Jurkat, Clone E6-1 (cell line): ENCODE measurements at regions not wholly inside any gene's neighbourhood (a gene's known extent, or its start where the extent isn't known, plus 50 kb on each side); places are given as distances from the start of the nearest gene placed in this dataset.

ENCODE experiments used
- DNase-seq: peaks from one replicate; pipeline ENCODE4 v3.0.0-alpha.2; 2011; ENCODE audit warnings: low read depth, low spot score
- H3K4me3 ChIP-seq: 2 replicates; pipeline ENCODE4 v1.5.1; 2011; ENCODE audit warnings: mild to moderate bottlenecking, low read length, control low read depth, moderate library complexity

DNA sequence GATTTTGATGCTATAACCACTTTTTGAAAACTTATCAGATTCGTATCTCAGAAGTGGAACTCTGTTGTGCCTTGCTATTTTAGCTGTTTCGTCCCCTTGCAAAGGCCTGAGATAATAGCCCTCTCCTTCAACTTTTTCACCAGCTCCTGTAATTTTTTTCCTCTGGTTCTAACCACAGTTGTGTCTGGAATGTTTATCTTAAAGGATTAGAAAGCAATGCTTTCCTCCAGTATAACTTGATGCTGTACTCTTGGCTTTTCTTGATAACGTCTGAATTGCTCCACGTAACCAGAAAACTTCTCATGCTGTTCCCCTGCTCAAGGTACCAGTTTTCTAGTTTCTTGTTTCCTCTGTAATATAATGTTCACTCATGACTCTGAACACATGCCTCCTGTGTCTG lies 209.4 kb downstream of the DTWD2 start:
- DNase-seq: no peak
- no peak overlapping the region for H3K4me3 ChIP-seq

DNA sequence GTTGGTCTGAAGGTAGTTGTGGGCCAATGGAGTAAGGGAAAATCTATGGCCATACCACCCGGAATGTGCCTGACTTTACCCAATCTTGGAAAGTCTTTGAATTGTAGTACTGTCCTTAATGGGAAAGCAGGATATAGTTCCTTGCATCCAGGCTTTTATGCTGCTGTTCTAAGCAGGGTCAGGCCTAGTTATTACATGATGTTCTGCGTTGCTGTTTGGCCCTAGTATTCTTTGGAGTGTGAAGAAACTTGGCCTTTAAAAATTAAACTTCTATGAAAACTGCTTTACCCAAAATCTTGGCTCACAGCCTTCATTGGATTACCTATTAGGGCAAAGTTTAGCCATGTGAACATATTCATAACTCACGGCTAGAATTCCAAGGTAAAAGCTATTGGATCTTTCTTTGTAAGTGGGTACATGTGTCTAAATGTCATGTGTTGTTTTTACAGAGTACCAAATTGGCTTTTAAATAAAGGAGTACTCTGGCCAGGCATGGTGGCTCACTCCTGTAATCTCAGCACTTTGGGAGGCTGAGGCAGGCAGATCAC lies 211.1 kb downstream of the DTWD2 start:
- H3K4me3 ChIP-seq: no peak overlapping the region

DNA sequence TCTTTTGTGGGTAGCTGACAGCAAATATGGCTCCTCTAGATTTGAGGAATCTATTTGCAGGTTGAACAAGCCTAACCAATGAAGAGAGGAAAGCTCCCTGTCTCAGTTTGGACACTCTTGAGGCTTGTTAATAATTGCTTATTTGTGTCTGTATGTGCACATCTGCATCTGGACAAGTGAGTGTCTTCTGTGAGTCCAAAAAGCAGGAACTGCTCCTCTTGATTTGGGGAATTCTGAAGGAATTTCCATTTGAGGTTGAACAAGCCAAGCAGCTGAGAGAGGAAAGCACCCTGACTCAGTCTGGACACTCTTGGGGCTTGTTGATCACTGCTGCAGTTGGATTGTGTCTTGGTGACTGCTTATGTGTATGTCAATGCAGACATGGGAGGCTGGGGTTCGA lies 211.6 kb downstream of the DTWD2 start:
- DNase-seq: no peak
- no peak overlapping the region for H3K4me3 ChIP-seq

More for the DNA sequence above, 211.1 kb downstream of the DTWD2 start:
- DNase-seq: no peak

DNA sequence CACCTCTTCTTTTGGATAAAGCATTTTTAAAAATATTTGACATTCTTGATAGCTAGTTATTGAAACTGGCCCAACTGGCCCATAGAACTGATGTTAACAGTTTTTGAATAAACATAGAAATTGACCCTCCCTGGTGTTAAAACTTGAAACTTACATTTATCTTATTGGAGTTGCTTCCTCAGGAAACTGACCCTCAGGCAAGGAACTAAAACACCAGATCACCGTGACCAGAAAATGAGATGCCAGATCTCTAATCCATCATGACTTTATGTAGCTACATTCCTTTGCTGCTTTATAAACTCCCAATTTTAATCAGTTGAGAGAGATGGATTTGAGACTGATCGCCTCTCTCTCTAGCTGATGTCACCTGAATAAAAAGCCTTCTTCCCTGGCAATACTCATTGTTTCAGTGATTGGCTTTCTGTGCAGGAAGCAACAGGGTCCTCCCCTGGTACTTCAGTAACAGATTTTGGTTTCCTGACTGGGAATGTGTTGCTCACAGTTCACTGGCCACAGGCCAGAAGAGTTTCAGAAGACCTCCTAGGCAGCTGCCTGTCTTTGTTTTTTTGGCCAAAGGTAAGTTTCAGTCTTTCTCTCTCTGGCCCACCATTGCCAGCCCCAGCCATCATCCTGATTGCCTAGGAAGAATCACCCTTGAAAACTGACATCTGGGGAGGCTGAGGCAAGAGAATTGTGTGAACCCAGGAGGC lies 212.4 kb downstream of the DTWD2 start:
- no peak overlapping the region for H3K4me3 ChIP-seq
- DNase-seq: no peak

DNA sequence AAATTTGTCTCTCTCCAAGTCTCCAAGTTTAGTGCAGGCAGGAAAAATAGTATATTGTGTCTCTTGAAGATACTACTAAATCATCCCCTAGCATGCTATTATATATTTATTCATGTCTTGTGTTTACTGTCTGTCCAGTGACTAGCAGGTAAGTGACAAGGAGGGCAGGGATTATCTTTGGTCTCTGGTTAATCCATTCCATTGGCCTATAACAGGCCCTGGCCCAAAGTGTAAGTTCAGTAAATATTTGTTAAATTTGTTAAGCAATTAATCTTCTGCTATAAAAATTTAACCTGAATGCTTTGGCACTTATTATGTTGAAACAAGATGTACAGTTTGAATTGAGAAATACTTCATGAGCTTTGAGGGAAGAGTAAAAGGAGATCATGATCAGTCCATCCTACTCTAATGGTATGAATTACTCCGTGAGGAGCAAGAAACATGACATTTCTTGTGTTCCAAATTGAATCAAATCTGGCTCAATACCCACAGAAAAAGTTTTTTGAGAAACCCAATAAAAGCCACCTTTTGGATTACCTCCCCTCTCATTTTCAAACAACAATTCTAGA lies 219.7 kb downstream of the DTWD2 start:
- DNase-seq: no peak
- H3K4me3 ChIP-seq: no peak overlapping the region

DNA sequence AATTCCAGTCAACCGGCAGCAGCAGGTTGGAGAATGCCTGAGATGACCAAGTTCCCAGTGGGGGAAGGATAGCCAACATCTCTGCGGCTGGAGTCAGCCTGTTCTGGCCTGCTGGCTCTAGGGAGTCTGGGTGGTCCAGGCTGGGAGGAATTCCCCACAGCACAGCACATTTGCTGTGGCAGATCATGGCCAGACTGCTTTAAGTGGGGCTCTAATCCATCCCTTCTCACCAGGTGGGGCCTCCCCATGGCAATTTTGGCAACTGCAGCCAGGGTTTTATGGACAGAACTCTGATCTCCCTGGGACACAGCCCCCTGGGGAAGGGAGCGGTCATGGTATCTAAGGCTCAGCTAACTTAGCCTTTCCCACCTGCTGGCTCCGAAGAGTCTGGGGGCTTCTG lies 226.1 kb downstream of the DTWD2 start:
- DNase-seq: no peak
- no peak overlapping the region for H3K4me3 ChIP-seq

DNA sequence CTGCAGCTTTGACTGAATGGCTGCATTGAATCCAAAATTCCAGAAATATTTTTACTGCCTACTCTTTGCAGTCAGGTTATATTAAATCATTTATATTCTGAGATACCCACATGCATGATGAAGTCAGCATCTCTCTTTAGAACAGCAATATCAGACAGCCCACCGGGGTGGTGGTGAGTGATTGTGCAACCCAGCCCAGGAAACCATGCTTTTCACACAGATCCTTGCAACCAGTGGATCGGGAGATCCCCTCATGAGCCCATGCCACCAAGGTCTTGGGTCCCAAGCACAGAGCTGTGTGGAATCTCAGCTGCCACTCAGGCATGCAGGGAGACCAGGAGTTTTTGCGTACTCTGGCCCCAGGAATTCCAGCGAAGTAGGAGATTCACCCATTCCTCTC lies 226.5 kb downstream of the DTWD2 start:
- no peak overlapping the region for H3K4me3 ChIP-seq
- no peak for DNase-seq

DNA sequence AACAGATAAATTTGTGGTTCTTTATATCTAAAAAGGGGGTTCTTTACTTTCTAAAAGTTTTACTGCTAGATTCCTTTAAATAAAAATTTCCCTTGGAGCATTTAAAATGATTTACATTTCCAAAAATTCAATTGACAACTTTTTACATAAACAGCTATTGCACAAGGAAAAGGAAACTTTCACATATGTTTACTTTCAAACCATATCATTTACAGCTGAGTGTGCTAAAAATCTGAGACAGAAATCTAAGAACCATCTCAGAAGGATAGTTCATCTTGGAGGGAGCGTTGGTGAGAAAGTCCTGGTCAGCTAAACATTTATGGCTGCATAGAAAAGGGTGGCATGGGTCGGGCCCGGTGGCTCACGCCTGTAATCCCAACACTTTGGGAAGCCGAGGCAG lies 235.4 kb downstream of the DTWD2 start:
- DNase-seq: no peak
- H3K4me3 ChIP-seq: no peak overlapping the region

DNA sequence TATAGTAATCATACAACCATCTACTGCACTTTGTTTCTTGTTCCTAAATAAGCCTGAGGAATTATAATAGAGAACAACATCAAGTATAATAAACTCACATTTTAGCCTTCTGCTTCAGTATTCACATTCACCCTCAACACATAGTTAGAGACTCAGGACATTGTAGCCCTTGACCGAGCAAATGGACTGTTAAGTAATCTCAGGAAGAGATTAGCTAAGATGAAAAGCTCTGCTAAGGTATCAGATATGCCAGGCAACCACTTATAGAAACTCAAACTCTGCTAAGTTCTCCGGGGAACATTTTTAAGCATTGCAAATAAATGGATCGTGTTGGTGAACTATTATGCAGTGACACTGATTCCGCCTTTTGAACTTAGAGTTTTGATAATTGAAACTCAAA lies 252.0 kb downstream of the DTWD2 start:
- no peak for DNase-seq

DNA sequence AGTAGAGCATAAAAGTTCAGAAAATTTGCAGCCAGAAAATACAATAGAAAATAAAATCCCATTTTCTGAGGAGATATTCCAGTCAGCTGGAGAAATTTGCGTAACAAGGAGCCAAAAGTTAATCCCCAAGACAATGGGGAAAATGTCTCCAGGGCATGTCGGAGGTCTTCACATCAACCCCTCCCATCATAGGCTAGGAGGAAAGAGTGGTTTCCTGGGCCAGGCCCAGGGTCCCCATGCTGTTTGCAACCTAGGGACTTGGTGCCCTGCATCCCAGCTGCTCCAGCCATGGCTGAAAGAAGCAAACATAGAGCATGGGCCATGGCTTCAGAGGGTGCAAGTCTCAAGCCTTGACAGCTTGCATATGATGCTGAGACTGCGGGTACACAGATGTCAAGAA lies 255.0 kb downstream of the DTWD2 start:
- no peak for DNase-seq
- no peak overlapping the region for H3K4me3 ChIP-seq

More for the DNA sequence above, 252.0 kb downstream of the DTWD2 start:
- no peak overlapping the region for H3K4me3 ChIP-seq

DNA sequence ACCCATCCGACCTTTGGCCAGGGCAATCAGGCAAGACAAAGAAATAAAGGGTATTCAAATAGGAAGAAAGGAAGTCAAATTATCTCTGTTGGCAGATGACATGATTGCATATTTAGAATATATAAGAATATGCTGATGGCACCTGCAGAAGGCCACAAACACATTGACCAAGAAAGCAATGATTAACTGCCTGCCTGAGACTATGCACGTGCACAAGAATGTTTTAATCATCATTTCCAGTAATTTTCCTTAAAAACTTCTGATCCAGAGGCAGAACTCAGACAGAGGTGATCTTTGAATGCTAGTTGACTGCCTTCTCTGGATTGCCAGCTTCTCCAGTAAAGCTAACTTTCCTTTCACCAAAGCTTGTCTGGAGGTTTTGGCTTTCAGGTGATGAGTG lies 260.2 kb downstream of the DTWD2 start:
- no peak for DNase-seq
- H3K4me3 ChIP-seq: no peak overlapping the region

DNA sequence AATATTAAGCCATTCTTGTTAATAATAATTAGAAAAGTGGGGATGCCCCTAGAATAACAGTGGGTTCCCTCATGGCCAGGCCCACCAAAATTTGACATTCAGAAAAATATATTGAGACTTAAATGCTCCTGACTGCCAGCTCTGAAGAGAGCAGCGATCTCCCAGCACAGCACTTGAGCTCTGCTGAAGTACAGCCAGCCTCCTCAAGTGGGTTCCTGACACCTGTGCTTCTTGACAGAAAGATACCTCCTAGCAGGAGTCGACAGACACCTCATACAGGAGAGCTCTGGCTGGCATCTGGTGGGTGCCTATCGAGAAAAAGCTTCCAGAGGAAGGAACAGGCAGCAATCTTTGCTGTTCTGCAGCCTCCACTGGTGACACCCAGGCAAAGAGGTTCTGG lies 261.5 kb downstream of the DTWD2 start:
- H3K4me3 ChIP-seq: no peak overlapping the region
- no peak for DNase-seq

DNA sequence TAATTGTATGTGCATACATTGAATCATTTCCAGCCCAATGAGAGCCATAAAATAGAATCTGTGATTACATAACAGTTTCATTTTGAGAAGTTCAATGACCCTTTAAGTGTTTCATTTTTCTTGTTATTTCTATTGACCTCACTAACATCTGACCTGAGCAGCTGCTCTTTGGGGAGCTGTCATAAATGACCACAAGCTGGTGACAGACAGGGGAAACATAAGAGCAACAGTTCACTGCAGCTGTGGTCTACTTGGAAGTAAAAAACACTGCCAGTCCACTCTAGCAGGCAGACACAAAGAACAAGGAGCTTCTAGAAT lies 265.4 kb downstream of the DTWD2 start:
- DNase-seq: no peak
- no peak overlapping the region for H3K4me3 ChIP-seq

DNA sequence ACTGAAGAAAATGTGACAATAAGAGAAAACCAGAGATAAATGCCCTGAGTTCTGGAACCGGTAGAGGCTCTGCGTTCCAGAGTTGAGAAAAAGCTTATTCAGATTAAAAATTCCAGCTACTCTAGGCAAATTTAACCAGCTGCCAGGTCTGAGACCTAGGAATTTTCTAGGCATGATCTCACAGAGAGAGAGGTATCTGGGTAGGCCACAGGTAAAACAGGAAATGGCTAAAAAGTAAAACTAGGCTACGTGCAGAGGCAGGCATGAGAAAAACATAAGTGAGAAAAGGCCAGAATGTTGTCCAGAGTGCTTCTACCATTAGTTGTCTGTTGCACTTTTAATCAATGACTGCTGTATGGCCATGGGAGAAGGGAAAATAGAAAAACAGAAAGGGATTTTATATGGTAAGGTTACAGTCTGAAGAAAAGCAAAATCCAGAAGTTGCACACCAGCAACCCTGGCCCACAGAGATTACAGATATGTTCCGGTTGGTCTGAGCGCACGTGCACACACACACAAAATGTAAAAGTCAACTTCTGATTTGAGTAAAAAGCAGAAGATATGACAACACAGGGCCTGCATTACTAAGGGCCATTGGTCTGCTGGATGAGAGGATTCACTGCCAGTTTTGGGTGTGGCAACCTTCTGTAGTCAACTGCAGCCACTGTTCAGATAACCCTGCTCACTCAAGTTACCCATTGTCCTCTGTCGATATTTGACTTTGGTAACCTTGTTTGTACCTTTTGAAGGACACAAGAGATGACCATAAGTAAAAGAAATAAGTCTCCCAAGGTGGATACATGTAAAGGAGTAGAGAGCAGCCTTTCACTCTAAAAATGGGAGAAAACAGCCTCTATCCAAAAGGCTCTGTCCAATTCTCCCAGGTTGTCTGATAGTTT lies 266.0 kb downstream of the DTWD2 start:
- no peak for DNase-seq
- H3K4me3 ChIP-seq: no peak overlapping the region

DNA sequence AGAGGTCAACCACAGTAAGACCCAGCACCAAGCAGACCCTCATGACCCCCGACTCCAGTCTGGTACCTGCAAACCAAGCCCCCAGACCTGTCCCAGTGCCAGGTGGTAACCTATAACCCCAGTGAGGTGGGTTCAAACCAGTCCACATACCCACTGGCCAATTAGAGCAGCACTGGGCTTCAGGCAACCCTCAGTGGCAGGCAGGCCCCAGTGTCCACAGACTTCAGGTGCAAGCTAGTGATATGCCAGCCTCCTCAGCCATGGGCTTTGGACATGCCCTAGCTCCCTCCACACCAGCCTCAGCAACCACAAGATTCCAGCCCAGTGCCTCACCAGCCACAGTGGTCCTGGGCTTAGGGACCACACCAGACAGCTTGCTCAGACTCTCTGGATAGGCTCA lies 276.6 kb downstream of the DTWD2 start:
- no peak overlapping the region for H3K4me3 ChIP-seq

DNA sequence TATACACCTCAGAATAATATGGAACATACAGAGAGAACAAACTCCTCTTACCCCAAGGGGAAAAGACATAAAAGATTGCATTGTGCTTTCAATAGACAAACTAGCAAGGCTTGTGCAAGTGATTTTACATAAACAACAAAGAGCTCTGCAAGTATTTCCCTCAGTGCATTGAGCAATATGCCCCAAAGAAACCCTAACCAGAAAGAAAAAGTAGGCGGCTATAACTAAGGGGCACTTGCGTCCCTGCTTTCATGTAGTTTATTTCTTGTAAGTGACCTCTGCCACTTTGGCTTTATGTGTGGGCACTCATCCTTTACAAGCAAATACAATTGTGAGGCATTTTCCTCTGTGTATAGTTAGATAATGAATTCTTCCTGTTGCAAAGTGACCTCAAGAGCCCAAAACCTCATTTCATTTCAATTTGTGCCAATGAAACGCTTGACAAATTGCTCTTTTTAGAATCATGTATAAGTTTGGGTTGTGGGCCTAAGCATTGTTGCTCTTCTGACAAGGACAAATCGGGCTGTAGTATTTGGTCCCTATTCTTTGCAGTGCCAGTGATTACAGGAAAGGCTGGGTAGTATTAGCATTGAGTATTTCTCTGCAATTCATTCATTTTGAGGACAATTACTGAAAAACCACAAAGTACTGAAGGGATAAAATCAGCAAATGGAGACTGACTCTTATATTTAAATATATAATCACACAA lies 282.2 kb downstream of the DTWD2 start:
- DNase-seq: no peak
- no peak overlapping the region for H3K4me3 ChIP-seq

More for the DNA sequence above, 276.6 kb downstream of the DTWD2 start:
- DNase-seq: no peak

DNA sequence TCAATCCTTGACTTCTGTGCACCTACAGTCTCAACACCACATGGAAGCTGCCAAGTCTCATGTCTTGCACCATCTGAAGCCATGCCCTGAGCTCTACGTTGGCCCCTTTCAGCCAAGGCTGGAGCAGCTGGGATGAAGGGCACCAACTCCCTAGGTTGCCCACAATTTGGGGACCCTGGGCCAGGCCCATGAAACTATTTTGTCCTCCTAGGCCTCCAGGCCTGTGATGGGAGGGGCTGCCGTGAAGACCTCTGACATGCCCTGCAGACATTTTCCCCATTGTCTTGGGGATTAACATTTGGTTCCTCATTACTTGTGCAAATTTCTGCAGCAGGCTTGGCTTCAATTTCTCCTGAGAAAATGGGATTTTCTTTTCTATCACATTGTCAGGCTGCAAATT lies 285.1 kb downstream of the DTWD2 start:
- no peak for DNase-seq
- H3K4me3 ChIP-seq: no peak overlapping the region

DNA sequence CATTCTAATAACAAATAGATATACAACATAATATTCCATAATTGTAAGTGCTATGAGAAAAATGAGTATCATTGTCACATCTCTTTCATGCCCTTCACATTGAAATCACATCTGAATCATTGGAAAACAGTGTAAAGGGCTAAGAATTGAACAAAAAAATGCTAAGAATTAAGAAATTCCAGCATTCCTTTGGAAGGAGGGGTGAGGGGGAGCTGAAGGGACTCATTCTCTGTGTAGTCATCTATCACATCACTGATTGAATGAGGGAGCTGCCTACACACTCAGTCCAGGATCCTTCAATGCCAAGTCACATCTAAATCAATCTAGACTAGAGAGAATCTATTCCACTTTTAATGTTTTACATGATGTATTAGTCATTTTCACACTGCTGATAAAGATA lies 286.6 kb downstream of the DTWD2 start:
- H3K4me3 ChIP-seq: no peak overlapping the region
- DNase-seq: no peak

DNA sequence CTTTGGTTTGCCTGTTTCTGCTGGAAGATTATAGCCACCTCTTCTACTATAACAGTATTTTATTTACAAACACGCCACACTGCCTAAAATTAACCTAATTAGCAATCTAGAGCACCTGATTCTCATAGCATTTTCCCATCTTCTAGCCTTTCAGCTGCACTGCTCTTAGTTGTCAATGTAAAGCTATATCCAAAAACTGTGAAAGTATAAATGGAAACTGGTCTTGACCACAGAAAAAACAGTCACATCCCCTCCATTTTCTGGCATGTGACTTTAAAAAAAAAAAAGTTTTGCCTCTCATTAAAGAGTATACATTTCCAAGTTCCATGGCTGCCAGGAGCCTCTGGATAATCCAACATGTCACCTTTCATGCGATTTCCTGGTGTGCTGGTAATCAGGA lies 287.8 kb downstream of the DTWD2 start:
- no peak overlapping the region for H3K4me3 ChIP-seq
- DNase-seq: no peak

DNA sequence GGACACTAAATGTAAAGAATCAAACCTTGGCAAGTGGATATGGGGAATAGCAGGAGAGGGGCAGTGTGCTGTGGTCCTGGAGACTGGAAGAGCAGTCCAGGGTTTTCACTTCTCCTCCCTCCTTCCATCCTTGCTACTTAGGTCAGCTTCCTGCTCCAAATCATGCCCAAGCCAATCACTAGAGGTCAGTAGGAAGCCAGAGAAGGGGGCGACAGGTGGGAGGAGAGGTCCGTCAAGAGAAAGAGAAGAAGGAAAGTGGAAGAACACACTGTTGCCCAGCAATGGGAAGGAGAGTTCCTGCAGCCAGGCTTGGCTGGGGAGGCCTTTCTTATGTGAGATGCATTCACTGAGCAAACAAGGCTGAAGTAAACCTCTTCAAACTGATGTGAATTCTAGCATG lies 289.6 kb downstream of the DTWD2 start:
- H3K4me3 ChIP-seq: no peak overlapping the region
- DNase-seq: no peak
